HFFc6 (cell line): ENCODE measurements at regions not wholly inside any gene's neighbourhood (a gene's known extent, or its start where the extent isn't known, plus 50 kb on each side); places are given as distances from the start of the nearest gene placed in this dataset.

ENCODE experiments used
- DNase-seq: peaks from one replicate; pipeline ENCODE4 v3.0.0-alpha.2; 2018
- H3K27ac Mint-ChIP-seq: 2 replicates; pipeline ENCODE4 v1.8.0; 2020; ENCODE audit warnings: mild to moderate bottlenecking, mixed read lengths
- H3K27me3 Mint-ChIP-seq: 2 replicates; pipeline ENCODE4 v1.8.0; 2021; ENCODE audit warnings: mild to moderate bottlenecking, moderate library complexity, mixed read lengths; ENCODE audit not compliant: insufficient read depth
- H3K36me3 Mint-ChIP-seq: 2 replicates; pipeline ENCODE4 v1.8.0; 2021; ENCODE audit warnings: low read depth, mixed read lengths
- H3K4me1 Mint-ChIP-seq: 2 replicates; pipeline ENCODE4 v1.8.0; 2020; ENCODE audit warnings: low read depth, mixed read lengths
- H3K4me3 Mint-ChIP-seq: 2 replicates; pipeline ENCODE4 v1.8.0; 2020; ENCODE audit warnings: mild to moderate bottlenecking, moderate library complexity, mixed read lengths
- H3K9me3 Mint-ChIP-seq: 2 replicates; pipeline ENCODE4 v1.8.0; 2020; ENCODE audit warnings: mild to moderate bottlenecking, mixed read lengths
- CTCF ChIP-seq: fragments of 200-600 bp; sonication (generic); IDR thresholded peaks from 2 replicates; pipeline ENCODE4 v1.5.0; 2021; ENCODE audit warnings: antibody characterized with exemption, mild to moderate bottlenecking

GRCh38 chr1:83548311-83548710, 450.6 kb downstream of the TTLL7 start:
- Mint-ChIP-seq H3K4me3 (no peak overlapping the region), H3K27me3 (no peaks in the 10 kb centered on the region; the same call in 1 of the 2 replicates), H3K27ac (no peak overlapping the region), H3K9me3 (peaks cover 50% of the 10 kb centered on the region), H3K36me3 (peaks cover 7% of the 10 kb centered on the region; the same call in 1 of the 2 replicates), H3K4me1 (no peaks in the 10 kb centered on the region)
- no peak for DNase-seq
- TF ChIP-seq CTCF = no peak

- H3K4me1 Mint-ChIP-seq = no peaks in the 10 kb centered on the region
- H3K27ac Mint-ChIP-seq = no peak overlapping the region
- H3K27me3 Mint-ChIP-seq = no peaks in the 10 kb centered on the region; the same call in 1 of the 2 replicates
- H3K9me3 Mint-ChIP-seq = peaks cover 54% of the 10 kb centered on the region
- no peak for DNase-seq
- H3K4me3 Mint-ChIP-seq = no peak overlapping the region
- no peak for TF ChIP-seq CTCF
- peaks cover 7% of the 10 kb centered on the region; the same call in 1 of the 2 replicates for H3K36me3 Mint-ChIP-seq
These were observed 451.0 kb downstream of the TTLL7 start for GRCh38 chr1:83547901-83548300.

- TF ChIP-seq CTCF = no peak
- Mint-ChIP-seq H3K9me3 (peaks cover 61% of the 10 kb centered on the region), H3K4me3 (no peak overlapping the region), H3K36me3 (peaks cover 7% of the 10 kb centered on the region; the same call in 1 of the 2 replicates), H3K27ac (no peak overlapping the region), H3K4me1 (no peaks in the 10 kb centered on the region), H3K27me3 (no peaks in the 10 kb centered on the region; the same call in 1 of the 2 replicates)
- no peak for DNase-seq
These were observed 452.1 kb downstream of the TTLL7 start for GRCh38 chr1:83546874-83547273.

GRCh38 chr1:83545066-83545862, 453.7 kb downstream of the TTLL7 start:
- H3K27ac Mint-ChIP-seq = no peak overlapping the region

GRCh38 chr1:83543222-83543973, 455.5 kb downstream of the TTLL7 start:
- no peak for TF ChIP-seq CTCF
- Mint-ChIP-seq H3K4me3 (no peak overlapping the region), H3K27ac (no peak overlapping the region), H3K4me1 (no peaks in the 10 kb centered on the region), H3K27me3 (peaks cover 2% of the 10 kb centered on the region), H3K9me3 (peaks cover 42% of the 10 kb centered on the region), H3K36me3 (peaks cover 7% of the 10 kb centered on the region; the same call in 1 of the 2 replicates)
- no peak for DNase-seq

More at GRCh38 chr1:83545066-83545862, 453.7 kb downstream of the TTLL7 start:
- Mint-ChIP-seq H3K9me3 (peaks cover 53% of the 10 kb centered on the region), H3K36me3 (peaks cover 7% of the 10 kb centered on the region; the same call in 1 of the 2 replicates), H3K4me3 (no peak overlapping the region), H3K27me3 (peaks cover 2% of the 10 kb centered on the region), H3K4me1 (no peaks in the 10 kb centered on the region)
- no peak for DNase-seq
- no peak for TF ChIP-seq CTCF
